Gastroesophageal sphincter (tissue), 4 donors: ENCODE measurements at regions not wholly inside any gene's neighbourhood (a gene's known extent, or its start where the extent isn't known, plus 50 kb on each side); places are given as distances from the start of the nearest gene placed in this dataset.

ENCODE experiments used
- ATAC-seq: fragments of 150-250 bp; one replicate; pipeline ENCODE4 v1.9.1; 2016; ENCODE audit warnings: mild to moderate bottlenecking, moderate library complexity
- H3K27ac ChIP-seq, 4 donors: fragments of 200-600 bp; sonication (generic) in 3 of 4; 1 replicate in 3 of 4; 2 replicates in 1 of 4; pipeline ENCODE4 v1.5.1; 2016 to 2019
- H3K27me3 ChIP-seq: fragments of 200-600 bp; sonication (generic); one replicate; pipeline ENCODE4 v1.5.1; 2019
- H3K36me3 ChIP-seq, 2 donors: fragments of 200-600 bp; sonication (generic); one replicate each; pipeline ENCODE4 v1.5.1; 2019; ENCODE audit warnings: control low read depth in 1 of 2
- H3K4me1 ChIP-seq, 3 donors: fragments of 200-600 bp; sonication (generic); 1 replicate in 2 of 3; 2 replicates in 1 of 3; pipeline ENCODE4 v1.5.1; 2016 to 2019; ENCODE audit warnings: control low read depth in 2 of 3
- H3K4me3 ChIP-seq, 2 donors: fragments of 200-600 bp; sonication (generic); one replicate each; pipeline ENCODE4 v1.5.1; 2019; ENCODE audit warnings: mild to moderate bottlenecking in 1 of 2, moderate library complexity in 1 of 2
- H3K9me3 ChIP-seq, 3 donors: fragments of 200-600 bp; sonication (generic); one replicate each; pipeline ENCODE4 v1.5.1; 2017 to 2019; ENCODE audit warnings: control low read depth in 2 of 3
- CTCF ChIP-seq, 4 experiments: fragments of 200-600 bp in 2 of 4; fragments of 450-650 bp in 2 of 4; sonication (generic) in 1 of 4; IDR thresholded peaks; one replicate each; pipeline ENCODE4 v1.5.1; 2017 to 2019; ENCODE audit warnings: antibody characterized with exemption in 4 of 4, mild to moderate bottlenecking in 2 of 4, moderate library complexity in 2 of 4
- EP300 ChIP-seq: sonication (generic); formaldehyde crosslinking; IDR thresholded peaks from one replicate; pipeline ENCODE4 v1.6.1; 2017; ENCODE audit warnings: antibody characterized with exemption, mild to moderate bottlenecking
- POLR2A ChIP-seq, 2 donors: fragments of 450-650 bp; IDR thresholded peaks; one replicate each; pipeline ENCODE4 v1.6.1; 2017; ENCODE audit warnings: antibody characterized with exemption in 2 of 2, mild to moderate bottlenecking in 2 of 2, moderate library complexity in 1 of 2
- POLR2AphosphoS5 ChIP-seq: sonication (generic); formaldehyde crosslinking; IDR thresholded peaks from one replicate; pipeline ENCODE4 v1.6.1; 2017; ENCODE audit warnings: antibody characterized with exemption
- WGBS, 2 donors: methylation state at CpG; one replicate each; pipeline ENCODE4 v1.1.5; 2018; ENCODE audit warnings: low coverage in 1 of 2; 5-methylcytosine and 5-hydroxymethylcytosine counted together

GRCh38 chr1:108075055-108075454, 110.1 kb upstream of the VAV3 start:
- Histone ChIP-seq H3K4me3 (no peak overlapping the region), H3K9me3 (no peaks in the 10 kb centered on the region), H3K4me1 (peaks cover 0 to 6% (median 0%) of the 10 kb centered on the region in 3 donors), H3K36me3 (no peaks in the 10 kb centered on the region), H3K27ac (no peak overlapping the region), H3K27me3 (peaks cover 6% of the 10 kb centered on the region)
- TF ChIP-seq EP300 (no peak), POLR2AphosphoS5 (no peak), CTCF (IDR thresholded peaks at IDR 0.05) (no peak), POLR2A (IDR thresholded peaks at IDR 0.05) (no peak)
- WGBS, 2 donors, result 58 to 61% methylated on average over 4 to 5 of the region's 5 CpGs
- ATAC-seq, result no peak

GRCh38 chr1:108072776-108073175, 107.8 kb upstream of the VAV3 start:
- TF ChIP-seq POLR2A (IDR thresholded peaks at IDR 0.05) (no peak), CTCF (IDR thresholded peaks at IDR 0.05) (no peak), EP300 (no peak), POLR2AphosphoS5 (no peak)
- WGBS, 2 donors, result 50 to 88% methylated on average over 1 of the region's 1 CpG
- H3K9me3 ChIP-seq, result no peaks in the 10 kb centered on the region
- no peaks in the 10 kb centered on the region for H3K36me3 ChIP-seq
- H3K4me3 ChIP-seq, result no peak overlapping the region
- no peak overlapping the region for H3K27ac ChIP-seq
- H3K27me3 ChIP-seq, result no peaks in the 10 kb centered on the region
- no peak for ATAC-seq
- H3K4me1 ChIP-seq, result peaks cover 0 to 6% (median 0%) of the 10 kb centered on the region in 3 donors

GRCh38 chr1:108072212-108072611, 107.2 kb upstream of the VAV3 start:
- Histone ChIP-seq H3K27ac (no peak overlapping the region), H3K36me3 (no peaks in the 10 kb centered on the region), H3K4me1 (peaks cover 0 to 6% (median 0%) of the 10 kb centered on the region in 3 donors), H3K4me3 (no peak overlapping the region), H3K9me3 (no peaks in the 10 kb centered on the region), H3K27me3 (no peaks in the 10 kb centered on the region)
- ATAC-seq, result no peak
- TF ChIP-seq CTCF (IDR thresholded peaks at IDR 0.05), result no peak
- no peak for TF ChIP-seq EP300
- no peak for TF ChIP-seq POLR2A (IDR thresholded peaks at IDR 0.05)
- TF ChIP-seq POLR2AphosphoS5, result no peak
- WGBS, 2 donors, result 50 to 90% methylated on average over 2 of the region's 2 CpGs

GRCh38 chr1:108071601-108072000, 106.6 kb upstream of the VAV3 start:
- 95% methylated on average over 2 of the region's 2 CpGs; no CpG with 5 or more reads in 1 of the 2 donors for WGBS, 2 donors
- H3K4me1 ChIP-seq, result peaks cover 0 to 6% (median 0%) of the 10 kb centered on the region in 3 donors

More at GRCh38 chr1:108071601-108072000, 106.6 kb upstream of the VAV3 start:
- no peak for TF ChIP-seq EP300
- TF ChIP-seq POLR2AphosphoS5, result no peak
- no peak for TF ChIP-seq POLR2A (IDR thresholded peaks at IDR 0.05)
- TF ChIP-seq CTCF (IDR thresholded peaks at IDR 0.05), result no peak
- no peaks in the 10 kb centered on the region for H3K36me3 ChIP-seq
- H3K27me3 ChIP-seq, result no peaks in the 10 kb centered on the region
- H3K9me3 ChIP-seq, result no peaks in the 10 kb centered on the region
- no peak overlapping the region for H3K27ac ChIP-seq
- no peak overlapping the region for H3K4me3 ChIP-seq
- ATAC-seq, result no peak
